NCI-H2227 (cell line): ENCODE measurements at regions not wholly inside any gene's neighbourhood (a gene's known extent, or its start where the extent isn't known, plus 50 kb on each side); places are given as distances from the start of the nearest gene placed in this dataset.
A peak's percentile ranks its signal among the peaks of the same experiment; 100 is the strongest.

Source experiments
- DNase-seq: peaks from one replicate; lab custom pipeline; 2025; ENCODE audit not compliant: unreplicated experiment; lab: John Stamatoyannopoulos, UW

DNA sequence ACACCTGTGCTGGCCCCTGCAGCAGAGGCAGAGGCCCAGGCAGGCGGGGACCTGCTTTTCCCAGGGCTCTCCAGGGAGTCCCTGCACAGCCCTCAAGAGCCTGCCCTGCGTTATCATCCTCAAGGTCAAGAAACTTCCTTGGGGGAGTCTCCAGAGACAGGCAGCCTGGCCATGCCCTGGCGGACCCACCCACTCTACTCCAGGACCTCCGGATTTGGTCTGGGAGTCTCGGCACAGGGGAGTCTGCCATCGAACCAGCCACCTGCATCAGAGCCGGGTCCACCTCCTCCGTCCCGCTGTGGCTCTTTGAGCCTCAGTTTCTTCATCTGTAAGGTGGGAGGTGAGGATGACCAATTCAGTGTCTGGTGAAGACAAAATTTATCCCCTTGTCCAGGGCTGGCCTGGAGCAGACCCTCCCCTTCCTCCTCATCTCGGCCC lies 75.3 kb upstream of the TNRC6C start:
- DNase-seq = no peak

DNA sequence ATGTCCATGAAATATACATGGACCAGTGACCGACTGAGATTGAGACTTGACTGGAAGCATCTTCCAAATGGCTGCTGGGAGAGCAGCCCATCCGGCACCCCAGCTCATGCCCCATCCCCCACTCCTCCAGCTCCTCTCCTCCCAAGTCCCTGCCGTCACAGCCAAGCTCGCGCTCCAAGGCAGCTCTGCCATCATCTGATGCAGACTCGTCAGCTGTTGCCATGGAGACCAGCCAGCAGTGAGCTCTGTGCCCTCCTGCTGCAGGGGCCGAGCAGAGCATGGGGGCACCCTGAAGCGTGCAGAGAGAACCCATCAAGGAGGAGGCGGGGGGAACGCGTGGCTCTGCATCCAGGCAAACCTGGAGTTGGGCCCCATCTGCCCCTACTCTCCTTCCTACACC lies 74.5 kb upstream of the TNRC6C start:
- DNase-seq = peak; percentile 97

- DNase-seq = peak; percentile 16
Observed at GRCh38 chr17:77884967-77885641, 73.4 kb upstream of the TNRC6C start.

DNA sequence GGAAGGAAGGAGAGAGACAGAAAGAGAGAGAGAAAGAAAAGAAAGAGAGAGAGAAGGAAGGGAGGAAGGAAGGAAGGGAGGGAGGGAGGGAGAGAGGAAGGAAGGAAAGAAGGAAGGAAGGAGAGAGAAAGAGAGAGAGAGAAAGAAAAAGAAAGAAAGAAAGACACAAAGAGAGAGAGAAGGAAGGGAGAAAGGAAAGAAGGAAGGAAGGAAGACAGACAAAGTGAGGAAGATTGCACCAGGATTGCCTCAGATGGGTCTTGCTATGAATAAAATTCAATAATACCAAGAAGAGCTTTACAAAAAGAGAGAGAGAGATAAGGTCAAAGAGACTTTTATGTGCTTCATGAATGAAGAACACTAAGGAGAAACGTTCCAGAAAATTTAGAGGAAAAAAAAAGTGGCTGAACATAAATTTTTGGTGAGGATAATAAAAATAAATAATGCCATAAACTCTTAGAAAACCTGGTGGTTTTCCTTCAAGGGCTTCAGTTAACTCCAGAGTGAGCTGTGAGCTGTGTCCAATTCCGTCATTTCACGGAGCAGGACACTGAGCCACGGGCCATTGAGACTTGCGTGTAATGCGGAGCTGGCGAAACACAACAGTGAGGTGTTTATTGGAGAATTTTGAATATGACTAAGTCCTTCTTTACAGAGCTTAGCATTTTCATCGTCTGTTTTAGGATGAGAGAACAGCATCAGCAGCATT lies 72.7 kb upstream of the TNRC6C start:
- DNase-seq = no peak

- DNase-seq = no peak
Observed at GRCh38 chr17:77886387-77886728, 72.1 kb upstream of the TNRC6C start.

DNA sequence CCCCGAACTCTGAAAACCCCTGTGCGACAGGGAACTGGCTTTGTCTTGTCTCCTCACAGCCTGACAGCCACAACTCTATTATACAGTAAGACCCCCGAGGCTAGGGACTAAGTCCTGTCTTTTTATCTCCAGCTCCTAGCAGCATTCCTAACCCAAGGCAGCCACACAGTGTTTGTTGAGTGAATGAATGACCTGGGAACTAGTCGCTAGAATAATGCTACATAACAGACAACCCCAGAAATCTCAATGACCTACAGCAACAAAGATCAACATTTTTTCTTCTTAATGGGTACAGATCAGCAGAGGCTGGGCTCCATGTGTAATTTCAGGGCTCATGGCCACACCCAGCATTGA lies 71.4 kb upstream of the TNRC6C start:
- DNase-seq = no peak

DNA sequence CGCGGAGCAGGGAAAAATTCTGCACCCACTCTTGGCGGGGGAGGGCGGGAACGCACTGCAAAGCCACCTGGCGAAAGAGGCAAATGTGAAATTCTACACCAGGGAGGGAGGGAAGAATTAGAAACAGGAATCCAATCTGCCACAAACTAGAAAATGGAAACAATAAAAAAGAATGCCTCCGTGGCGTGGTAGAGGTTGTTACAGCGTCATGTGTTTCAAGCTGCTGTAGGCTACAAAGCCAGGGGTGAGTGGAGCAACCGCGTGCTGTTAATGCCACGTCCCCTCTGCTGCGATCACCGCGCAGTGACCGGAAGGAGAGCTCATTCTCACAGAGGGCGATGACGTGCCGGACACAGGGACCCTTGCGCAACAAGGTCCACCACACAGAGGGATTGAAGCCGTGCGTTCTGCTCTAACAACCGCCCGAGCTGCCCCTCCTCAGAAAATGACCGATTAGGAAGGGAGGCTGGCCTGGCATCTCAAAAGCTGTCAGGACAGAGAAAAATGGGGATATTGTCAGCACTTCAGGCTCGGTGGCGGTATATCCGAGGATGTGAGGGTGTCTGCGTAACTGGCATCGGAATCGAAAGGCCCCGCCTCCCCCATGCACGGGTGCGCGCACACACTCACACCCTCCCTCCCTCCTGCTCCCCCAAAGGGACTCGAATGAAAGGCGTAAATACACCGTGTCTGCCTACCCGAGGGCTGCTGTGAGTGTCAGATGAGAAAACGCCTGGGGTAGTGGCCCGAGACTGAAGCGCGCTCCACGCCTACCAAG lies 70.8 kb upstream of the TNRC6C start:
- peak; percentile 74 for DNase-seq

DNA sequence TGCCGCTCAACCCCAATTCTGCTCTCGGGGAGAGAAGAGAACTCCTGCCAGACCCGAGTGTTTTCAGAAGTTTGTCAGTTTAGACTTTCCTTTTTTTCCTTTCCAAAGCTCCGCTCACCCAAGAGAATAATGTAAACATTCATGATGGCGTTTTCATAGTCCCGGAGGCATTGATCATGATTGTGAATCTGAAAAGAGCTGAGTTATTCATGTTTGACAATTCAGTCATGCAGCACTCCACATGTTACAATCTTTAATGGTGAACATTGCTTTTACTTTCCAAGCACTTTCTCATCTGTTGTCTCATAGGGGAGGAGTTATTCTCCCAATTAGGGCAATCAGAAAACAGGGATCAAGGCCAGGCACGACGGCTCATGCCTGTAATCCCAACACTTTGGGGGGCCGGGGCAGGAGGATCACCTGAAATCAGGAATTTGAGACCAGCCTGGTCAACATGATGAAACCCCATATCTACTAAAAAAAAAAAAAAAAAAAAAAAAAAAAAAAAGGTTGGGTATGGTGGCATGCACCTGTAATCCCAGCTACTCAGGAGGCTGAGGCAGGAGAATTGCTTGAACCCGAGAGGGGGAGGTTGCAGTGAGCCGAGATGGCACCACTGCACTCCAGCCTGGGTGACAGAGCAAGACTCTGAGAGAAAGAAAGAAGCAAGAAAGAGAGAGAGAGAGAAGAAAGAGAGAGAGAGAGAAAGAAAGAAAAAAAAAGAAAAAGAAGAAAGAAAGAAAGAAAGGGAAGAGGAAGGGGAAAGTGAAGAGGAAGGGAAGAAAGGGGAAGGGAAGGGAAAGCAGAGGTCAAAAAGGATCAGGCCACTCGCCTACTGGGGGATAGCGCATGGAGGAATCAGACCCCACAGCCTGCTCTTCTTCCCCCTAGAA lies 70.0 kb upstream of the TNRC6C start:
- DNase-seq = no peak

GRCh38 chr17:77889135-77889505 lies 69.4 kb upstream of the TNRC6C start:
- no peak for DNase-seq

DNA sequence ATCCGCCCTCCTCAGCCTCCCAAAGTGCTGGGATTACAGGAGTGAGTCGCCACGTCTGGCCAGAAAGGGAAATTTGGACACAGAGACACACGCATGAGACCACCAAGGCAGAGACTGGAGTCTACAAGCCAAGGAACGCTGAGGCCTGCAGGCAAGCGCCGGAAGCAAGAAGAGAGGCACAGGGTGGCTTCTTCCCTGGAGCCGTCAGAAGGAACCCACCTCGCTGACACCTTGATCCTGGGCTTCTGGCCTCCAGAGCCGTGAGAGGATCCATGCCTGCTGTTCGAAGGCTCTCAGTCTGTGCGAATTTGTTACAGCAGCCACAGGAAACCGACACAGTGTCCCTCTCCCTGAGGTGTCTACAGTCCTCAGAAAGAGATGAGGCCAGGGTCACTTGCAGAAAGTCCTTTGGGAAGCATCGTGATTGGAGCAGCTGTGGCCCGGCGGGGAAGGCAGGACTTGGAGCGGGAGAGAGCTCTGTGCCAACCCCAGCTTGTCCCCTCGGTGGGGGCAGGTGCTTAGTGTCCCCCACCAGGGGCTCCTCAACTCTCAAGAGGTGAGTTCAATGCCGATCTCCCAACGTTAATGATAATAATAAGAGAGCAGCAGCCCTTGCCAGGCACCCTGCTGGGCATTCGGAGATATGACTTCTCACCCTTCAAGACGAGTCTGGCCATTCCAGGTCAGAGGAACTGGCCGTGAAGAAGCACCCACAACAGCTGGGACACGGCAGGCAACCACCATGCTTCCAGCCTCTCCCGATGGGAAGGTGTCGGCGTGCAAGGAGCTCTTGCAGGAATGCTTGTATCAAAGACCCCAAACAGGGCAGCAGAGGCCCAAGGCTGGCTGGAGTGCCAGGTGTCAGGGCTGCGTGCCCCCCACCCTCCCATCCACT lies 68.4 kb upstream of the TNRC6C start:
- no peak for DNase-seq

- no peak for DNase-seq
Observed at GRCh38 chr17:77890771-77891170, 67.7 kb upstream of the TNRC6C start.

- DNase-seq = no peak
Observed at GRCh38 chr17:77891602-77892001, 66.9 kb upstream of the TNRC6C start.

GRCh38 chr17:77892031-77892430 lies 66.5 kb upstream of the TNRC6C start:
- no peak for DNase-seq

DNA sequence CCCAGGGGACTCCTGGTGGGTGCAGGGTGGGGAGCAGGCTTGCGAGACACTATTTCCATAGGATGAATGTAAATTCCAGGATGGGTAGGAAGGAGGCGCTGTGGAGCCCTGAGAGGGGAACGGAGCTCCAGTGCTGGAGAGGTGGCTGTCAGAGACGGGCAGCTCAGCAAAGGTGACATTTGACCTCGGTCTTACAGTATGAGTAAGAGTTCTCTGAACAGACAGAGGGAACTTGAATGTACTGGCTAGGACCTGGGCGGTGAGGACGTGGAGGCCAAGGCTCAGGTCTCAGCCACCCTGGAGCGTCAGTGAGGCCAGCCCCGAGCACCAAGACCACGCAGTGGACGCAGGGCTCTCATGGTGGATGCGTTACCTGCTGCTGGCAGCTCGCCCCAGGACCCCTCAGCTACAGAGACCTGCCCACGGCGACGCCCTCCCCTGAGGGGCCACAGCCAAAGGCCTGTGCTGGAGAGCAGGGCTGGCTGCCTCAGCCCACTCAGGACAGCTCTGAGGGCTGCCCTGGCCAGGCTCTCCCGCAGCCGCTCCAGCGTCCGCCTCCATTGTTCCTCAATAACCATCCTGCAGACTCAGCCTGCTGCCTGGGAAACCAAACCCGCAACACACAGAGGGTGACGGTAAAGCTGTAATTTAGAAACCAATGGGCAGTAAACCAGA lies 65.9 kb upstream of the TNRC6C start:
- DNase-seq = peak; percentile 53

- DNase-seq = no peak
Observed at GRCh38 chr17:77893144-77894044, 65.1 kb upstream of the TNRC6C start.

DNA sequence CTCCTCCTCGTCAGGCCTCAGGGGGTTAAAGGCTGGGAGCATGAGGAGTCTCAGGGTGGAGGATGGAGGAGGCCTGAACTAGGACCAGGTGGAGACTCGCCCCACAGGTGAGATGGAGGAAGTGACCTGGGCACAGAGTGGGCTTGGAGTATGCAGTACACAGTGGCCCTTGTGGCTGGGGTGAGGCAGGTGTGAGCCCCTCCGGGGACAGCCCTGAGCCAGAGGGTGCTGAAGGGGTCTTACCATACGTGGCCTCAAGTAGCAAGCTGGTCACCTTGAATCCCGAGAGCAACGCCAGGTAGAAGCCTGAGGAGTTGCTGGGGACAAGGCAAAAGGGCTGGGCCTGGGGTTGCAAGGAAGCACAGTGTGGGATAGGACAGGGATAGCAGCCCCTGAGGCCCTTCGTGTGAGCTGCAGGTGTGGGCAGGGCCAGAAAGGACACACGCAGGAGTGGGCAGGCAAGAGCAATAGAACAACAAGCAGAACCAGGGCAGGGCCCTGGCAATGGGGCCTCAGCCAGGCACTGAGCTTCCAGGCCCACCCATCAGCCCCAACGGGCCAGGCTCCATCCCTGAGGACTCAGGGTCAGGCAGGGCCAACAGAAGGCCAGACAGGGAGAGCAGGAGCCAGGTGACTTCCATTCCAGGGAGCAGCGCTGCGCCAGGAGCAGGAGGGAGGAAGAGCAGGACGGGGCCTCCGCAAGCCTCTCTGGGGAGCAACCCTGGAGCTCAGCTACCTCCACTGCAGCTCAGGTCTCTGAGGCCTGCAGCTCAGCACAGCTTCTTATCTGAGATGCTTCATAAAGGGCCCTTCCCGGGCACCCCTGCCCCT lies 64.2 kb upstream of the TNRC6C start:
- no peak for DNase-seq

- DNase-seq = no peak
Observed at GRCh38 chr17:77897741-77898301, 60.7 kb upstream of the TNRC6C start.
